SK-N-SH treated with all-trans-retinoic acid at 6 μM for 48 hours (cell line): ENCODE measurements at regions not wholly inside any gene's neighbourhood (a gene's known extent, or its start where the extent isn't known, plus 50 kb on each side); places are given as distances from the start of the nearest gene placed in this dataset.

Experiments
- ATAC-seq: fragments of 200-7000 bp; cut with Tn5 transposase; 3 replicates; pipeline ENCODE4 v1.9.1; 2020; ENCODE audit warnings: mild to moderate bottlenecking, moderate library complexity
- ARNTL ChIP-seq: fragments of 450-650 bp; formaldehyde crosslinking; IDR thresholded peaks from 2 replicates; pipeline ENCODE4 v1.5.0; 2020; ENCODE audit warnings: low read depth, mild to moderate bottlenecking, moderate library complexity, borderline replicate concordance
- BACH2 ChIP-seq: fragments of 250-450 bp; sonication (Bioruptor Pico); IDR thresholded peaks from 2 replicates; pipeline ENCODE4 v1.9.0; 2021; ENCODE audit warnings: mild to moderate bottlenecking, borderline replicate concordance
- CSDC2 ChIP-seq: fragments of 250-450 bp; sonication (Bioruptor Pico); IDR thresholded peaks from 2 replicates; pipeline ENCODE4 v1.5.0; 2020; ENCODE audit warnings: mild to moderate bottlenecking, moderate library complexity
- ESRRG ChIP-seq: fragments of 250-450 bp; sonication (Bioruptor Pico); IDR thresholded peaks from 2 replicates; pipeline ENCODE4 v1.6.1; 2021; ENCODE audit warnings: mild to moderate bottlenecking
- GLIS3 ChIP-seq: fragments of 250-450 bp; sonication (Bioruptor Pico); IDR thresholded peaks from 2 replicates; pipeline ENCODE4 v1.5.0; 2020; ENCODE audit warnings: mild to moderate bottlenecking, moderate library complexity
- ISL1 ChIP-seq: fragments of 250-450 bp; sonication (Bioruptor Pico); IDR thresholded peaks from 2 replicates; pipeline ENCODE4 v2.1.2; 2022; ENCODE audit warnings: mild to moderate bottlenecking, moderate library complexity
- OSR1 ChIP-seq: fragments of 250-450 bp; sonication (Bioruptor Pico); IDR thresholded peaks from 2 replicates; pipeline ENCODE4 v1.8.0; 2022; ENCODE audit warnings: moderate library complexity, mild to moderate bottlenecking, inconsistent platforms
- PPARA ChIP-seq: fragments of 250-450 bp; sonication (Bioruptor Pico); IDR thresholded peaks from 2 replicates; pipeline ENCODE4 v1.5.0; 2020; ENCODE audit warnings: mild to moderate bottlenecking, borderline replicate concordance
- RARB ChIP-seq: fragments of 250-450 bp; sonication (Bioruptor Pico); IDR thresholded peaks from 2 replicates; pipeline ENCODE4 v1.8.0; 2021; ENCODE audit warnings: mild to moderate bottlenecking, moderate library complexity
- SNAI2 ChIP-seq: fragments of 250-450 bp; sonication (Bioruptor Pico); IDR thresholded peaks from 2 replicates; pipeline ENCODE4 v1.5.0; 2020; ENCODE audit warnings: mild to moderate bottlenecking, moderate library complexity
- TCF4 ChIP-seq: fragments of 250-450 bp; sonication (Bioruptor Pico); IDR thresholded peaks from 2 replicates; pipeline ENCODE4 v1.8.0; 2021; ENCODE audit warnings: mild to moderate bottlenecking, moderate library complexity, borderline replicate concordance
- TOX ChIP-seq: fragments of 250-450 bp; sonication (Bioruptor Pico); IDR thresholded peaks from 2 replicates; pipeline ENCODE4 v1.8.0; 2021; ENCODE audit warnings: mild to moderate bottlenecking, moderate library complexity, borderline replicate concordance
- ZC3H10 ChIP-seq: fragments of 250-450 bp; sonication (Bioruptor Pico); IDR thresholded peaks from 2 replicates; pipeline ENCODE4 v1.5.1; 2021; ENCODE audit warnings: mild to moderate bottlenecking, moderate library complexity
- ZFP3 ChIP-seq: fragments of 250-450 bp; sonication (Bioruptor Pico); IDR thresholded peaks from 2 replicates; pipeline ENCODE4 v1.5.0; 2020; ENCODE audit warnings: mild to moderate bottlenecking, moderate library complexity
- ZNF565 ChIP-seq: fragments of 450-650 bp; formaldehyde crosslinking; conservative IDR thresholded peaks from 2 replicates; pipeline ENCODE4 v1.5.0; 2020; ENCODE audit warnings: low read depth, mild to moderate bottlenecking, moderate library complexity
- ZNF70 ChIP-seq: fragments of 450-650 bp; formaldehyde crosslinking; IDR thresholded peaks from 2 replicates; pipeline ENCODE4 v1.5.0; 2020; ENCODE audit warnings: mild to moderate bottlenecking, moderate library complexity
- ZNF8 ChIP-seq: fragments of 450-650 bp; formaldehyde crosslinking; IDR thresholded peaks from 2 replicates; pipeline ENCODE4 v1.5.0; 2020; ENCODE audit warnings: mild to moderate bottlenecking, moderate library complexity
- TF ChIP-seq, protein P1 (sequence below): fragments of 250-450 bp; sonication (Bioruptor Pico); IDR thresholded peaks from 2 replicates; pipeline ENCODE4 v1.5.0; 2020; ENCODE audit warnings: mild to moderate bottlenecking, moderate library complexity
- TF ChIP-seq, protein P2 (sequence below): fragments of 250-450 bp; sonication (Bioruptor Pico); IDR thresholded peaks from 2 replicates; pipeline ENCODE4 v1.5.1; 2020; ENCODE audit warnings: low read depth, mild to moderate bottlenecking, moderate library complexity
- TF ChIP-seq, protein P3 (sequence below): fragments of 250-450 bp; sonication (Bioruptor Pico); IDR thresholded peaks from 2 replicates; pipeline ENCODE4 v1.5.1; 2021; ENCODE audit warnings: mild to moderate bottlenecking, moderate library complexity
- TF ChIP-seq, protein P4 (sequence below): fragments of 250-450 bp; sonication (Bioruptor Pico); IDR thresholded peaks from 2 replicates; pipeline ENCODE4 v1.8.0; 2020; ENCODE audit warnings: mild to moderate bottlenecking, moderate library complexity, borderline replicate concordance
- TF ChIP-seq, protein P5 (sequence below): fragments of 250-450 bp; sonication (Bioruptor Pico); IDR thresholded peaks from 2 replicates; pipeline ENCODE4 v1.8.0; 2021; ENCODE audit warnings: low read depth, mild to moderate bottlenecking, moderate library complexity, borderline replicate concordance

DNA sequence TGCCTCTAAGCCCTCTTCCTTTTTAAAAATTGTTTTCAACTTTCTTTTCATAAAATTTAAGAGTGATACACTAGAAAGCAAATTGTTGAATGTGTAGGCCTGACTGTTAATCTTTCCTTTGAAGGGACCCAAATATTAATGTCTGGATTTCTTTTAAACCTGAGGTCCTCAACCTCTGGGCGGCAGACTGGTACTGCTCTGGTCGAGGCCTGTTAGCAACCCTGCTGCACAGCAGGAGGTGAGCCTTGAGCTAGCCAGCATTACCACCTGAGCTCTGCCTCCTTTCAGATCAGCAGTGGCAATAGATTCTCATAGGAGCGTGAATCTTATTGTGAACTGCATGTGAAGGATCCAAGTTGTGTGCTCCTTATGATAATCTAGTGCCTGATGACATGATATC lies 191.2 kb downstream of the MANEA start:
- ATAC-seq = no peak
- TF ChIP-seq, protein P1, sequence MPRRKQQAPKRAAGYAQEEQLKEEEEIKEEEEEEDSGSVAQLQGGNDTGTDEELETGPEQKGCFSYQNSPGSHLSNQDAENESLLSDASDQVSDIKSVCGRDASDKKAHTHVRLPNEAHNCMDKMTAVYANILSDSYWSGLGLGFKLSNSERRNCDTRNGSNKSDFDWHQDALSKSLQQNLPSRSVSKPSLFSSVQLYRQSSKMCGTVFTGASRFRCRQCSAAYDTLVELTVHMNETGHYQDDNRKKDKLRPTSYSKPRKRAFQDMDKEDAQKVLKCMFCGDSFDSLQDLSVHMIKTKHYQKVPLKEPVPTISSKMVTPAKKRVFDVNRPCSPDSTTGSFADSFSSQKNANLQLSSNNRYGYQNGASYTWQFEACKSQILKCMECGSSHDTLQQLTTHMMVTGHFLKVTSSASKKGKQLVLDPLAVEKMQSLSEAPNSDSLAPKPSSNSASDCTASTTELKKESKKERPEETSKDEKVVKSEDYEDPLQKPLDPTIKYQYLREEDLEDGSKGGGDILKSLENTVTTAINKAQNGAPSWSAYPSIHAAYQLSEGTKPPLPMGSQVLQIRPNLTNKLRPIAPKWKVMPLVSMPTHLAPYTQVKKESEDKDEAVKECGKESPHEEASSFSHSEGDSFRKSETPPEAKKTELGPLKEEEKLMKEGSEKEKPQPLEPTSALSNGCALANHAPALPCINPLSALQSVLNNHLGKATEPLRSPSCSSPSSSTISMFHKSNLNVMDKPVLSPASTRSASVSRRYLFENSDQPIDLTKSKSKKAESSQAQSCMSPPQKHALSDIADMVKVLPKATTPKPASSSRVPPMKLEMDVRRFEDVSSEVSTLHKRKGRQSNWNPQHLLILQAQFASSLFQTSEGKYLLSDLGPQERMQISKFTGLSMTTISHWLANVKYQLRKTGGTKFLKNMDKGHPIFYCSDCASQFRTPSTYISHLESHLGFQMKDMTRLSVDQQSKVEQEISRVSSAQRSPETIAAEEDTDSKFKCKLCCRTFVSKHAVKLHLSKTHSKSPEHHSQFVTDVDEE = no peak
- TF ChIP-seq ARNTL (CRISPR knock-in tag) = no peak
- no peak for TF ChIP-seq RARB (CRISPR knock-in tag)
- TF ChIP-seq ZFP3 (CRISPR knock-in tag) = no peak
- no peak for TF ChIP-seq ZC3H10 (CRISPR knock-in tag)
- TF ChIP-seq, protein P2, sequence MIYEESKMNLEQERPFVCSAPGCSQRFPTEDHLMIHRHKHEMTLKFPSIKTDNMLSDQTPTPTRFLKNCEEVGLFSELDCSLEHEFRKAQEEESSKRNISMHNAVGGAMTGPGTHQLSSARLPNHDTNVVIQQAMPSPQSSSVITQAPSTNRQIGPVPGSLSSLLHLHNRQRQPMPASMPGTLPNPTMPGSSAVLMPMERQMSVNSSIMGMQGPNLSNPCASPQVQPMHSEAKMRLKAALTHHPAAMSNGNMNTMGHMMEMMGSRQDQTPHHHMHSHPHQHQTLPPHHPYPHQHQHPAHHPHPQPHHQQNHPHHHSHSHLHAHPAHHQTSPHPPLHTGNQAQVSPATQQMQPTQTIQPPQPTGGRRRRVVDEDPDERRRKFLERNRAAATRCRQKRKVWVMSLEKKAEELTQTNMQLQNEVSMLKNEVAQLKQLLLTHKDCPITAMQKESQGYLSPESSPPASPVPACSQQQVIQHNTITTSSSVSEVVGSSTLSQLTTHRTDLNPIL (CRISPR knock-in tag) = no peak
- TF ChIP-seq, protein P3, sequence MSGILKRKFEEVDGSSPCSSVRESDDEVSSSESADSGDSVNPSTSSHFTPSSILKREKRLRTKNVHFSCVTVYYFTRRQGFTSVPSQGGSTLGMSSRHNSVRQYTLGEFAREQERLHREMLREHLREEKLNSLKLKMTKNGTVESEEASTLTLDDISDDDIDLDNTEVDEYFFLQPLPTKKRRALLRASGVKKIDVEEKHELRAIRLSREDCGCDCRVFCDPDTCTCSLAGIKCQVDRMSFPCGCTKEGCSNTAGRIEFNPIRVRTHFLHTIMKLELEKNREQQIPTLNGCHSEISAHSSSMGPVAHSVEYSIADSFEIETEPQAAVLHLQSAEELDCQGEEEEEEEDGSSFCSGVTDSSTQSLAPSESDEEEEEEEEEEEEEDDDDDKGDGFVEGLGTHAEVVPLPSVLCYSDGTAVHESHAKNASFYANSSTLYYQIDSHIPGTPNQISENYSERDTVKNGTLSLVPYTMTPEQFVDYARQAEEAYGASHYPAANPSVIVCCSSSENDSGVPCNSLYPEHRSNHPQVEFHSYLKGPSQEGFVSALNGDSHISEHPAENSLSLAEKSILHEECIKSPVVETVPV (CRISPR knock-in tag) = no peak
- TF ChIP-seq, protein P4, sequence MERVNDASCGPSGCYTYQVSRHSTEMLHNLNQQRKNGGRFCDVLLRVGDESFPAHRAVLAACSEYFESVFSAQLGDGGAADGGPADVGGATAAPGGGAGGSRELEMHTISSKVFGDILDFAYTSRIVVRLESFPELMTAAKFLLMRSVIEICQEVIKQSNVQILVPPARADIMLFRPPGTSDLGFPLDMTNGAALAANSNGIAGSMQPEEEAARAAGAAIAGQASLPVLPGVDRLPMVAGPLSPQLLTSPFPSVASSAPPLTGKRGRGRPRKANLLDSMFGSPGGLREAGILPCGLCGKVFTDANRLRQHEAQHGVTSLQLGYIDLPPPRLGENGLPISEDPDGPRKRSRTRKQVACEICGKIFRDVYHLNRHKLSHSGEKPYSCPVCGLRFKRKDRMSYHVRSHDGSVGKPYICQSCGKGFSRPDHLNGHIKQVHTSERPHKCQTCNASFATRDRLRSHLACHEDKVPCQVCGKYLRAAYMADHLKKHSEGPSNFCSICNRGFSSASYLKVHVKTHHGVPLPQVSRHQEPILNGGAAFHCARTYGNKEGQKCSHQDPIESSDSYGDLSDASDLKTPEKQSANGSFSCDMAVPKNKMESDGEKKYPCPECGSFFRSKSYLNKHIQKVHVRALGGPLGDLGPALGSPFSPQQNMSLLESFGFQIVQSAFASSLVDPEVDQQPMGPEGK = no peak
- TF ChIP-seq BACH2 (CRISPR knock-in tag) = no peak
- no peak for TF ChIP-seq ZNF8 (CRISPR knock-in tag)
- no peak for TF ChIP-seq ESRRG (CRISPR knock-in tag)
- no peak for TF ChIP-seq ZNF565 (CRISPR knock-in tag)
- no peak for TF ChIP-seq SNAI2
- TF ChIP-seq, protein P5, sequence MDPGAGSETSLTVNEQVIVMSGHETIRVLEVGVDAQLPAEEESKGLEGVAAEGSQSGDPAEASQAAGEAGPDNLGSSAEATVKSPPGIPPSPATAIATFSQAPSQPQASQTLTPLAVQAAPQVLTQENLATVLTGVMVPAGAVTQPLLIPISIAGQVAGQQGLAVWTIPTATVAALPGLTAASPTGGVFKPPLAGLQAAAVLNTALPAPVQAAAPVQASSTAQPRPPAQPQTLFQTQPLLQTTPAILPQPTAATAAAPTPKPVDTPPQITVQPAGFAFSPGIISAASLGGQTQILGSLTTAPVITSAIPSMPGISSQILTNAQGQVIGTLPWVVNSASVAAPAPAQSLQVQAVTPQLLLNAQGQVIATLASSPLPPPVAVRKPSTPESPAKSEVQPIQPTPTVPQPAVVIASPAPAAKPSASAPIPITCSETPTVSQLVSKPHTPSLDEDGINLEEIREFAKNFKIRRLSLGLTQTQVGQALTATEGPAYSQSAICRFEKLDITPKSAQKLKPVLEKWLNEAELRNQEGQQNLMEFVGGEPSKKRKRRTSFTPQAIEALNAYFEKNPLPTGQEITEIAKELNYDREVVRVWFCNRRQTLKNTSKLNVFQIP = no peak
- no peak for TF ChIP-seq TOX (CRISPR knock-in tag)
- TF ChIP-seq GLIS3 (CRISPR knock-in tag) = no peak
- no peak for TF ChIP-seq ISL1 (CRISPR knock-in tag)
- TF ChIP-seq TCF4 (CRISPR knock-in tag) = no peak
- no peak for TF ChIP-seq OSR1 (CRISPR knock-in tag)
- TF ChIP-seq CSDC2 (CRISPR knock-in tag) = no peak

DNA sequence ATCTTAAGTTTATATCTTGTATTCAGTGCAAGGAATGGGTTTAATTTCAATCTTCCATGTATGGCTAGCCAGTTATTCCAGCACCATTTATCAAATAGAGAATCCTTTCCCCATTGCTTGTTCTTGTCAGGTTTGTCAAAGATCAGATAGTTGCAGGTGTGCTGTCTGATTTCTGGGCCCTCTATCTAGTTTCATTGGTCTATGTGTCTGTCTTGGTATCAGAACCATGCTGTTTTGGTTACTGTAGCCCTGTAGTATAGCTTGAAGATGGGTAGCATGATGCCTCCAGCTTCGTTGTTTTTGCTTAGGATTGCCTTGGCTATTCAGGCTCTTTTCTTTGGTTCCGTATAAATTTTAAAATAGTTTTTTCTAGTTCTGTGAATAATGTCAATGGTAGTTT lies 200.0 kb downstream of the MANEA start:
- no peak for ATAC-seq
- TF ChIP-seq OSR1 (CRISPR knock-in tag) (no peak), ZNF70 (CRISPR knock-in tag) (no peak), TCF4 (CRISPR knock-in tag) (no peak), CSDC2 (CRISPR knock-in tag) (no peak), TOX (CRISPR knock-in tag) (no peak), PPARA (CRISPR knock-in tag) (no peak), ZC3H10 (CRISPR knock-in tag) (no peak), ISL1 (CRISPR knock-in tag) (no peak), RARB (CRISPR knock-in tag) (no peak), GLIS3 (CRISPR knock-in tag) (no peak), ZFP3 (CRISPR knock-in tag) (no peak), ZNF8 (CRISPR knock-in tag) (no peak), ESRRG (CRISPR knock-in tag) (no peak)
- TF ChIP-seq, protein P4 = no peak
- TF ChIP-seq, protein P1 = no peak
- TF ChIP-seq, protein P3 (CRISPR knock-in tag) = no peak
